ENCODE measurements at regions not wholly inside any gene's neighbourhood (a gene's known extent, or its start where the extent isn't known, plus 50 kb on each side); places are given as distances from the start of the nearest gene placed in this dataset.

DNA sequence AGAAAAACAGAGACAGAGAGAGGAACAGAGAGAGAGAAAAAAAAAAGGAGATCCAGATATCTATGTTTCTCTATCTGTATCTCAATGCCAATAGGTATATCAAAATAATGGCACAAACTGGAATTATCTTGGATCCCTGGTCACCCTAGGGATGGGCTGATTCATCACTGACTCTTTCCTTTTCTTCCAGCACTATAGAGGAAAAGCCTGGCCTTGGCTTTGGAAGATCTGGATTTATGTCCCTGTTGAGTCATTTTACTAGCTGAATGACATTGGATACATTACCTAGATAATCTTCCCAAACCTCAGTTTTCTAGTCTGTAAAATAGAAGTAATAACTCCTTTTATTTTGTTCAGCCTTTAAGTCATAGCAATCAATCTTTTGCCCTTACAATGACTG, 152.8 kb upstream of the GDF10 start:
- TF ChIP-seq, protein P1, sequence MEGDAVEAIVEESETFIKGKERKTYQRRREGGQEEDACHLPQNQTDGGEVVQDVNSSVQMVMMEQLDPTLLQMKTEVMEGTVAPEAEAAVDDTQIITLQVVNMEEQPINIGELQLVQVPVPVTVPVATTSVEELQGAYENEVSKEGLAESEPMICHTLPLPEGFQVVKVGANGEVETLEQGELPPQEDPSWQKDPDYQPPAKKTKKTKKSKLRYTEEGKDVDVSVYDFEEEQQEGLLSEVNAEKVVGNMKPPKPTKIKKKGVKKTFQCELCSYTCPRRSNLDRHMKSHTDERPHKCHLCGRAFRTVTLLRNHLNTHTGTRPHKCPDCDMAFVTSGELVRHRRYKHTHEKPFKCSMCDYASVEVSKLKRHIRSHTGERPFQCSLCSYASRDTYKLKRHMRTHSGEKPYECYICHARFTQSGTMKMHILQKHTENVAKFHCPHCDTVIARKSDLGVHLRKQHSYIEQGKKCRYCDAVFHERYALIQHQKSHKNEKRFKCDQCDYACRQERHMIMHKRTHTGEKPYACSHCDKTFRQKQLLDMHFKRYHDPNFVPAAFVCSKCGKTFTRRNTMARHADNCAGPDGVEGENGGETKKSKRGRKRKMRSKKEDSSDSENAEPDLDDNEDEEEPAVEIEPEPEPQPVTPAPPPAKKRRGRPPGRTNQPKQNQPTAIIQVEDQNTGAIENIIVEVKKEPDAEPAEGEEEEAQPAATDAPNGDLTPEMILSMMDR (IDR thresholded peaks at IDR 0.05): no peak
- TF ChIP-seq POLR2A (IDR thresholded peaks at IDR 0.05): no peak
